ENCODE measurements at regions not wholly inside any gene's neighbourhood (a gene's known extent, or its start where the extent isn't known, plus 50 kb on each side); places are given as distances from the start of the nearest gene placed in this dataset.
"Not testable (repeated sequence)": the region's sequence is repeated elsewhere in the genome, so short reads cannot be mapped to it uniquely, and the experiment has no call there.

DNA sequence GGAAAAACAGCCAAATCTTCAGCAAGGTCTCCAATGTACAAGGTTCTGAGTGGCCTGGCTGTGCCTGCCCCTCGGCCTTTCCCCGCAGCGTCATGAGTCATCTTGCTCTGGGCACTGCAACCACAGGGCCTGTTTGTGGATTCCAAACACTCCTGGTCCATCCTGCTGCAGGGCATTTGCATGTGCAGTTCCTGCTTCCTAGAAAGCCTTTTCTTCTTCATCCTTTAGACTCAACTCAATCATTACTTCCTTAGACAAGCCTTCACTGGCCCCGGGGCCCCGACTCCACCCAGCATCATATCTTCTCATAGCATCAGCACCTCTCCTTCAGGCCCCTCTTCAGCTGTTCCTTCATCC, 101.8 kb upstream of the EGLN3 start:
- H3K4me3 ChIP-seq (ENCODE audit: low read depth, low read length): no peak overlapping the region
- TF ChIP-seq, protein P1, sequence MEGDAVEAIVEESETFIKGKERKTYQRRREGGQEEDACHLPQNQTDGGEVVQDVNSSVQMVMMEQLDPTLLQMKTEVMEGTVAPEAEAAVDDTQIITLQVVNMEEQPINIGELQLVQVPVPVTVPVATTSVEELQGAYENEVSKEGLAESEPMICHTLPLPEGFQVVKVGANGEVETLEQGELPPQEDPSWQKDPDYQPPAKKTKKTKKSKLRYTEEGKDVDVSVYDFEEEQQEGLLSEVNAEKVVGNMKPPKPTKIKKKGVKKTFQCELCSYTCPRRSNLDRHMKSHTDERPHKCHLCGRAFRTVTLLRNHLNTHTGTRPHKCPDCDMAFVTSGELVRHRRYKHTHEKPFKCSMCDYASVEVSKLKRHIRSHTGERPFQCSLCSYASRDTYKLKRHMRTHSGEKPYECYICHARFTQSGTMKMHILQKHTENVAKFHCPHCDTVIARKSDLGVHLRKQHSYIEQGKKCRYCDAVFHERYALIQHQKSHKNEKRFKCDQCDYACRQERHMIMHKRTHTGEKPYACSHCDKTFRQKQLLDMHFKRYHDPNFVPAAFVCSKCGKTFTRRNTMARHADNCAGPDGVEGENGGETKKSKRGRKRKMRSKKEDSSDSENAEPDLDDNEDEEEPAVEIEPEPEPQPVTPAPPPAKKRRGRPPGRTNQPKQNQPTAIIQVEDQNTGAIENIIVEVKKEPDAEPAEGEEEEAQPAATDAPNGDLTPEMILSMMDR (IDR thresholded peaks at IDR 0.05; ENCODE audit: low read depth, low read length): no peak

DNA sequence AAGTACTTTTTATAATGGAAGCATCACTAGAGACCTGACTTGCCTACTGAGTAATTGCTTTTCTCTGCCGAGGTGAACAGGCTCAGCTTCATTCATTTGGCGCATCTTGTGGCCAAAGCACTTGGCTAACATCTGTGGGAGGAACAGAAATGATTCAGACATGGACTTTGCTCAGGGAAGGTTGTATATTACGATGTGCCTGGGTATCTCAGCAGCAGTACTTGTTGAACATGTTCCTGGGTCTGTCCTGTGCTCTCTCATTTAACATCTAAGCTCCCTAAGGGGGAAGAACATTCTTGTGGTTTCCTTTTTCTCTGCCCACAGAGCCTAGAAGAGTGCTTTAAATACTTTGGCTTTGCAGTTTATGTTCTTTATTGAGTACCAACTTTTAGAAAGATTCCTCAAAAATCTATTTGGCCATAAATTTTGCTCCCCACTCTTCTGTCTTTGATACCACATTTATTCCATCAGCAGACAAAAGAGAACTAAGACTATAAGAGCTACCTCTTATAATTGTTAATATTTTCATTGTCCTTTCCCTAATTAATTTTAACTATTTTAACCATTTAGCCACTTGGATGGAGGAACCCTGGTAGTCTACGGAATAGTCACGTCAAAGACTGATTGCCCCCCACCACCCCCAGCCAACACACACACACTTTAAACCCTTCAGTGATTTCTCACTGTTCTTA, 101.2 kb upstream of the EGLN3 start:
- TF ChIP-seq, protein P1 (IDR thresholded peaks at IDR 0.05; ENCODE audit: low read depth, low read length): no peak

DNA sequence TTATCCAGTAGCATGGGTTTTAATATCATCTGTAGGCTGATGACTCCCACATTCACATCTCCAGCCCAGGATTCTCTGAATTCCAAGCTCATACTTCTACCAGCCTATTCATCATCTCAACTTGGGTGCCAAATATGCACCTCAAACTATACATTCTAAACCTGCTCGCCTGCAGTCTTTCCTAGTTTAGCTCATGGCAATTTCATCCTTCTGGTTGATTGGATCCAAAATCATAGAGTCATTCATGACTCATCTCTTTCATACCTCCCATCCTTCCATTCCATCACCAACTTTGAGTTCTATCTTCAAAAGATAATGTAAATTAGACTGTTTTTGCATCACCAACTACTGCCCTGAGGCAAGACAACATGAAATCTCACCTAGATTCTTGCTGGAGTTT, 99.7 kb upstream of the EGLN3 start:
- TF ChIP-seq, protein P1 (IDR thresholded peaks at IDR 0.05; ENCODE audit: low read depth, low read length): no peak
- H3K4me3 ChIP-seq (ENCODE audit: low read depth, low read length): no peak overlapping the region

More for the DNA sequence above, 101.2 kb upstream of the EGLN3 start:
- no peak overlapping the region for H3K4me3 ChIP-seq (ENCODE audit: low read depth, low read length)

DNA sequence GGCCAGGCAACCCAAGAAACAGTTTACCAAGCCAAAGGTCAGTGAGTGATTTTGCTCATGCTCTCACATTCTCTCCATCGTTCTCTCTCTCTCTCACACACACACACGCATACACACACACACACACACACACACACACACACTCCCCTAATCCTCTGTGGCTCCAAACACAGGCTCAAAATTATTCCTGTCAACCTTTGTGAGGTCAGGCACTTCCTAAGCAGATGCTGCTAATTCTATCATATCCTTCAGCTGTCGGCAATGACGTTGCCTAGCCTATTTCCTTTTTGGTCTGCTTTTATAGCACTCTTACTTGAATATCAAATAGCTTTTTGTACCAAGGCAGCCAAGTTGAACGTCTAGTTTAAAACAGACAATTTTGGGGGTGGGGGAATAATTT, 98.9 kb upstream of the EGLN3 start:
- H3K4me3 ChIP-seq (ENCODE audit: low read depth, low read length): no peak overlapping the region

DNA sequence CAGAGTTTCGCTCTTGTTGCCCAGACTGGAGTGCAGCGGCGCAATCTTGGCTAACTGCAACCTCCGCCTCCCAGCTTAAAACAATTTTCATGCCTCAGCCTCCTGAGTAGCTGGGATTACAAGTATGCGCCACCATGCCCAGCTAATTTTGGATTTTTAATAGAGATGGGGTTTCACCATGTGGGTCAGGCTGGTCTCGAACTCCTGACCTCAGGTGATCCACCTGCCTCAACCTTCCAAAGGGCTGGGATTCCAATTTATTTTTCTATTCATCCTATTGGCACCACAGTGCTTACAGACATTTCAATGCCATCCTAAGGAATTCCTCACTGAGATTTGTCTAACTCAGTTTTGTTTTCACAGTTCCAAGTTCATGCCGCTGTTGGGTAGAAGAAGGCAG, 98.3 kb upstream of the EGLN3 start:
- not testable (repeated sequence) for H3K4me3 ChIP-seq (ENCODE audit: low read depth, low read length)

More for the DNA sequence above, 98.9 kb upstream of the EGLN3 start:
- TF ChIP-seq, protein P1 (IDR thresholded peaks at IDR 0.05; ENCODE audit: low read depth, low read length): no peak

DNA sequence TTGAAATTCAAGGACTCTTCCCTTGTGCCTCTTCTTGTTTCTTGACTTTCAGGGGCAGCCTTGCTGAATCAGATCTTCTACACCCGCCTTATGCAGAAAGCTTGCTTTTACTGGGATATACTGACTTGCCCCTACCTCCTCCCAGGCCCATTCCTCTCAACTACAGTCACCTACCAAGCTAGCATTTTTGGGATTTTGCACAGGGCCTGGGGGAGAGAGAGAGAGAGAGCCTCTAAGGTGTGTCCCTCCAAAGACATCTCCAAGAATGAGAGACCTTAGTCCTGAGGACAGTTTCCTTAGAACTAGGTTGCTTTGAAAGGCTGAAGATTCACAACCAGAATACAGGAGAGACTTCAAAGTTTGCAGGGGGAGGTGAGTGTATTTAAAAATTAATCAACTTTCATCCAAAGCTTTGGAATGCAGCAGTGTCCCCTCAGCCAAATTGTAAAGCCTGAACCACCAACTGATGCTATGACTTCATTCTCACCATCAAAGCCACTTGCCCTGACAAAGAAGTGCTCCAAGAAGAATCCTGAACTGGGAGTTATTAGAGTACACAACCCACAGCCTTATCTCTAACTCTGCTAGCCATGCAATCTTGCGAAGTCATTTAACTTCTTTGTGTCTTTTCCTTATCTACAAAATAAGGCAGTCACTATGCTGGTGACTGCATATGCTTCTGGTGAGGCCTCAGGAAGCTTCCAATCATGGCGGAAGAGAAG, 96.1 kb upstream of the EGLN3 start:
- H3K4me3 ChIP-seq (ENCODE audit: low read depth, low read length): no peak overlapping the region

DNA sequence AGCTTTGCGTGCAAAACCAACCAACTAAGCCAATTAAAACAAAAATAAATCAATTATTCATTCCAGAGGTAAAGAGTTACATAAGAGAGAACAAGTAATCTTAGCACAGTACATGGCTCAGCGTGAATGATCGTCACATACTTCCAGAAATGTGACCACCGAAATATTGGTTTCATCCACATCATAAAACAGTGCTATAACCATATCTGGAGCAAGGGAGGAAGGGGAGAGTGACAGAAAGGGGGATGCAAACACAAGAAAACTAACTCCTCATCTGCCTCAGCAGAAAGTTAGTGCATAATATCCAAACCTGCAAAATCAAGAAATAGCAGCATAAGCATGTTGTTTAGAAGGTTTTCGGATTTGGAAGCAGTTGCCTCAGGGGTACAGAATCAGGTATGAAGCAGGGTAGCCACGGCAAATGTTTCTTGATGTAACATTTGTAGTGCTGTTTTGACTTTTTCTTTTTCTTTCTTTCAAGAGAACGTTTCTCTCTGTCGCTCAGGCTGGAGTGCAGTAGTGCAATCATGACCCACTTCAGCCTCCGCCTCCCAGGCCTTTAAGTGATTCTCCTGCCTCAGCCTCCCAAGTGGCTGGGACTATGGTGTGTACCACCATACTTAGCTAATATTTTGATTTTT, 93.9 kb upstream of the EGLN3 start:
- H3K4me3 ChIP-seq (ENCODE audit: low read depth, low read length): no peak overlapping the region
- TF ChIP-seq, protein P1 (IDR thresholded peaks at IDR 0.05; ENCODE audit: low read depth, low read length): no peak

More for the DNA sequence above, 96.1 kb upstream of the EGLN3 start:
- TF ChIP-seq, protein P1 (IDR thresholded peaks at IDR 0.05; ENCODE audit: low read depth, low read length): no peak
